Dendritic cell treated with granulocyte-macrophage colony-stimulating factor and Interleukin-4, amounts not matched to agents 40 ng/mL and 50 ng/mL, for 4 days (primary cell): ENCODE measurements at regions not wholly inside any gene's neighbourhood (a gene's known extent, or its start where the extent isn't known, plus 50 kb on each side); places are given as distances from the start of the nearest gene placed in this dataset.
"Not testable (repeated sequence)": the region's sequence is repeated elsewhere in the genome, so short reads cannot be mapped to it uniquely, and the experiment has no call there.

Experiments
- H3K27ac Mint-ChIP-seq: one replicate; pipeline ENCODE4 v1.8.0; 2022; ENCODE audit warnings: mild to moderate bottlenecking, mixed read lengths
- H3K27me3 Mint-ChIP-seq: one replicate; pipeline ENCODE4 v1.8.0; 2022; ENCODE audit warnings: mild to moderate bottlenecking, mixed read lengths
- H3K36me3 Mint-ChIP-seq: one replicate; pipeline ENCODE4 v1.8.0; 2022; ENCODE audit warnings: low read depth, mixed read lengths
- H3K4me1 Mint-ChIP-seq: one replicate; pipeline ENCODE4 v1.8.0; 2022; ENCODE audit warnings: low read depth, mixed read lengths
- H3K4me3 Mint-ChIP-seq: one replicate; pipeline ENCODE4 v1.8.0; 2022; ENCODE audit warnings: mild to moderate bottlenecking, moderate library complexity, mixed read lengths
- H3K9me3 Mint-ChIP-seq: one replicate; pipeline ENCODE4 v1.8.0; 2022; ENCODE audit warnings: mixed read lengths
- intact Hi-C: fragments of 100-400 bp; cut with micrococcal nuclease; formaldehyde crosslinking; loops from one replicate; pipeline ENCODE4 v1.15.0; 2022

DNA sequence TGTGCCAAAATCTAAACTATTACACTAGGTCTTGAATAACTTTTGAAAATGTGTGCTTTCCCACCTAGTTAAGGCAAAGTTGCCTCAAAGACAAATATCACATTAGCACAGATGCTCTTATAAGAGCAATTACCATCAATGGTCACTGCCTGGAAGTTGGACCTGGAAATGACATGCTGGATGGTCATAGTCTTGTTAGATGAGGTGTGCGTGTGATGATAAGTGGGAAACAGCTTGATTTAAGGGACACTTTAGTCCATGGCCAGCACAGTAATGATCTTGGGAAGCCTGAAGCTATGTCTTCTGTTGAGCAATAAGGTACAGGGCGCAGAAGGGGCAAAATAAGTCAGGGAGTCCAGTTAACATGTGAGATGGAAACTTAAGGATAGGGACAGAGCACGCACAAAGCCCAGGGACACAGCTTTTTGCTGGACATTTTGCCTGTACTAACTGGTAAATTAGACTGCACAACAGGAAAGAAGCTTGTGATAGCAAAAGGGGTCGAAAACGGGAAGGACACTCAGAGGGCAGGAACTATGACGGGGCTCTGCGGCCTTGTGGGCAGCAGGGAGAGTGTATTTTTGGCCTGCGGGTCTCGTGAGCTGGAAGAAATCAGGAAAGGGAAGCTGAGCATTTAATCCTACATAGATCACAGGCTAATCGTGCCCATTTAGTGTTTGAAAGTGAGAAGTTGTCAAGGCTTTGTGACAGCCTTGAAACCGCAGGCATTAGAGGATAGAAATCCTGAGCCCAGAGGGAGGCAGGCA, 66.7 kb upstream of the BMP2 start:
- Mint-ChIP-seq H3K27ac (peak overlapping the region; percentile 55), H3K4me3 (no peak overlapping the region)
- intact Hi-C loops, result loop anchor here (5.0 kb wide), 1 partner anchor 67 kb away; the partner anchor contains the start of gene BMP2

DNA sequence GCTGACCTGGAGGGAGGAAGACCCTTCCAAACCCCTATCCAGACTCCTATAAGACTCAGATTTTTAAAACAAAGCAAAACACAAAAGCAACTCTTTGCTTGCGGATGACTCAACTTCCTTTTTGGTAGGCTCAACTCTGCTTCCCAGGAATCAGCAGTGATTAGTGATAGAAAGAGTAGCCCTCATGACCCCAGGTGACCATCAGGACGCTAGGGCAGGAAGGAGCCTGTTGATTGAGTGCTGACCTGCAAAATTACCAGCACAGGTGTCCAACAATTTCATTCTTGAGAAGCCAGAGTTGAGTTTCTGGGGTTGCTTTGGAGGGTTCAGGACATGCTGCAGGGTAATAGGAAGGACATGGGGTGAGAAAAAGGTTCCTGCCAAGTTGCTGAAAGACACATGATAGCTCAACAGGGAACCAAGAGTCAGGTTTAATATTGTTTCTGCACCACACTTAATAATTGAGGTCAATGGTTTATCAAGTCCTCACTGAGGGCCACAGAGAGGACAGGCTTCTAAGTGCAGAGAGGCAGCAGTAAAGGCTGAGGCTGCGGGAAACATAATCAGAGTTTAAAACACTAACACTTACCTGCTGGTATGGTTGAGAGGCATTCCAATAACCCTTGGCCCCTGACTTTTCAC, 67.4 kb upstream of the BMP2 start:
- Mint-ChIP-seq H3K27ac (no peak overlapping the region), H3K36me3 (no peaks in the 10 kb centered on the region), H3K27me3 (peaks cover 52% of the 10 kb centered on the region), H3K9me3 (no peaks in the 10 kb centered on the region), H3K4me1 (peaks cover 48% of the 10 kb centered on the region), H3K4me3 (no peak overlapping the region)
- intact Hi-C loops, result loop anchor here (5.0 kb wide), 1 partner anchor 67 kb away; the partner anchor contains the start of gene BMP2

More for the DNA sequence above, 66.7 kb upstream of the BMP2 start:
- H3K9me3 Mint-ChIP-seq, result no peaks in the 10 kb centered on the region
- no peaks in the 10 kb centered on the region for H3K36me3 Mint-ChIP-seq
- H3K27me3 Mint-ChIP-seq, result peaks cover 56% of the 10 kb centered on the region
- peaks cover 46% of the 10 kb centered on the region for H3K4me1 Mint-ChIP-seq

DNA sequence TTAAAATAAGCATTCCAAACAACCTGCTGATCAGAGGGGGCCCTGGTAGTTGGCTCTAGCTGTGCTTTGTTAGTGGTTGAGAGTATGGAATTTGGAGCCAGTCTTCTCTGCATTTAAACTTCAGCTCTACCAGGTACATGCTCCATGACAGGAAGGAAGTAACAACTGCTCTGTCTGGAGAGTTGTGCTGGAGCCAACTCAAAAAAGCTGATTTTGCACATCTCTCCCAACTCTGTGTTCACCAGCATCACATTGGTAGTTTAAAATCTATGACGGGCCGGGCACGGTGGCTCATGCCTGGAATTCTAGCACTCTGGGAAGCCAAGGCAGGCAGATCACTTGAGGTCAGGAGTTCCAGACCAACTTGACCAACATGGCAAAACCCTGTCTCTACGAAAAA, 68.8 kb upstream of the BMP2 start:
- peaks cover 48% of the 10 kb centered on the region for H3K27me3 Mint-ChIP-seq
- peaks cover 50% of the 10 kb centered on the region for H3K4me1 Mint-ChIP-seq
- no peaks in the 10 kb centered on the region for H3K36me3 Mint-ChIP-seq
- H3K27ac Mint-ChIP-seq, result no peak overlapping the region
- no peaks in the 10 kb centered on the region for H3K9me3 Mint-ChIP-seq
- intact Hi-C loops, result no loop called here
- H3K4me3 Mint-ChIP-seq, result no peak overlapping the region

GRCh38 chr20:6698056-6698455, 69.4 kb upstream of the BMP2 start:
- no peak overlapping the region for H3K27ac Mint-ChIP-seq
- no peaks in the 10 kb centered on the region for H3K9me3 Mint-ChIP-seq
- peaks cover 44% of the 10 kb centered on the region for H3K4me1 Mint-ChIP-seq
- H3K36me3 Mint-ChIP-seq, result no peaks in the 10 kb centered on the region
- intact Hi-C loops, result no loop called here
- H3K27me3 Mint-ChIP-seq, result peaks cover 46% of the 10 kb centered on the region
- no peak overlapping the region for H3K4me3 Mint-ChIP-seq

GRCh38 chr20:6697228-6697972, 70.1 kb upstream of the BMP2 start:
- H3K9me3 Mint-ChIP-seq, result no peaks in the 10 kb centered on the region
- intact Hi-C loops, result no loop called here
- H3K36me3 Mint-ChIP-seq, result no peaks in the 10 kb centered on the region
- no peak overlapping the region for H3K4me3 Mint-ChIP-seq
- peaks cover 48% of the 10 kb centered on the region for H3K27me3 Mint-ChIP-seq
- H3K4me1 Mint-ChIP-seq, result peaks cover 39% of the 10 kb centered on the region
- H3K27ac Mint-ChIP-seq, result no peak overlapping the region

GRCh38 chr20:6696001-6696400, 71.5 kb upstream of the BMP2 start:
- H3K36me3 Mint-ChIP-seq, result no peaks in the 10 kb centered on the region
- peaks cover 51% of the 10 kb centered on the region for H3K27me3 Mint-ChIP-seq
- intact Hi-C loops, result no loop called here
- no peaks in the 10 kb centered on the region for H3K9me3 Mint-ChIP-seq
- H3K27ac Mint-ChIP-seq, result no peak overlapping the region
- H3K4me1 Mint-ChIP-seq, result peaks cover 30% of the 10 kb centered on the region
- no peak overlapping the region for H3K4me3 Mint-ChIP-seq

GRCh38 chr20:6693808-6694198, 73.7 kb upstream of the BMP2 start:
- H3K4me1 Mint-ChIP-seq, result peaks cover 10% of the 10 kb centered on the region
- intact Hi-C loops, H3K27ac Mint-ChIP-seq, H3K4me3 Mint-ChIP-seq, H3K9me3 Mint-ChIP-seq, H3K36me3 Mint-ChIP-seq: not testable (repeated sequence)
- peaks cover 46% of the 10 kb centered on the region for H3K27me3 Mint-ChIP-seq

DNA sequence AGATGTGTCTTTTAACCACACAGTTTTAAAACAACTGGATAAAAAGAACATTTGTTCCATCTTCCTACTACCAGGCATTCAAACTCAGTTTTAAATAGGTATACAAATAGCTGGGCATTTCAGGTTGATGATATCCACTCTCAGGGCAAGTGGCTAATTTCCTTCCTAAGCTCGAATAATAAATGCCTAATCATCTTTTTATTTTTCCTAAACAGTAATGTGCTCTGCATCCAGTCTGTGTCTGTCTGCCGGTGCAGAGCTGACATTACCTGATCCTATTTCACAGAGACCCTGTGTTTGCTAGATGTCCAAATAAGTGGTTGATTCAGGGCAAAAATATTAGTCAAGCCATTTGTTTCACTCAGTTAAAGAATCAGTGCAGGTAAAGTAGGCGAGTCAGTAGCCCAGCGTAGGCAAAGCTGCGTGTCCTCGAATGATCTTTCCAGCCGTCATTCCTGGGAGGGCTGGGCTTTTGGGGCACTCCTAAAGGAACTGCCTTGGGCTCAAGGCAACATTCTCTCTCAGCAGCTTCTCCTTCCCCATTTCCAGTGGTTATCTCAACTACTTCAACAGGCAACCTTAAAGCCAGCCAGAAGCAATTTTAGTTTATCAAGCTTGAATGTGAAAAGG, 74.2 kb upstream of the BMP2 start:
- Mint-ChIP-seq H3K36me3 (no peaks in the 10 kb centered on the region), H3K4me3 (no peak overlapping the region), H3K27me3 (peaks cover 44% of the 10 kb centered on the region), H3K4me1 (peaks cover 10% of the 10 kb centered on the region), H3K27ac (no peak overlapping the region), H3K9me3 (no peaks in the 10 kb centered on the region)
- intact Hi-C loops, result no loop called here

DNA sequence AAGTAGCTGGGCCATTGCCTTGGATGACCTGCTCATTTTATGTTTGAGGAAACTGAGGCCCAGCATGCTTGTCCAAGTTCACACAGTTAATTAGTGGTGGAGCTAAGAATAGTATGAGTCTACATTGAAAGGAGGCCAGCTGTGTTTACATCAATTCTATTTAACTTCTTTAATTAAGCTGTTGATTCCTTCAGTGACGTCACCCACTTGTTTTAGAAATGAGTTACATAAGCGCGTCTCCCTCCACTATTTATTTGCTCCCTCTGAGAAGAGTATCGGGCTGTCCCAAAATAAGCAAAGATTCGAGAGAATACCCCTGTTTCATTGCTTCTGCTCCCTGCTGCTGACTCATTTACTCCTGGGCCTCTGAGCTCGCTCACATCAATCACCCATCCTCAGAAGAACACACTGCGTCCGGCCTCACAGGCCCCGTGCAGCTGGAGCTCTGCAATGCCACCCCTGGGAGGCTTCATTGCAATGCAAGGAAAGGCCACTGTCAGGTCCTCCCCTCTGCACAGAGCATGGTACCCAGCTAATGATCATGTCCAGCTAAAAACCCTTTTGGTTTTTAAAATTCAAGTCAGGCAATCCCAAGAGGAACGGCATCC, 74.8 kb upstream of the BMP2 start:
- H3K27me3 Mint-ChIP-seq, result peaks cover 42% of the 10 kb centered on the region
- no peak overlapping the region for H3K4me3 Mint-ChIP-seq
- H3K4me1 Mint-ChIP-seq, result peaks cover 10% of the 10 kb centered on the region
- intact Hi-C loops, result no loop called here
- H3K9me3 Mint-ChIP-seq, result no peaks in the 10 kb centered on the region
- no peak overlapping the region for H3K27ac Mint-ChIP-seq
- H3K36me3 Mint-ChIP-seq, result no peaks in the 10 kb centered on the region

DNA sequence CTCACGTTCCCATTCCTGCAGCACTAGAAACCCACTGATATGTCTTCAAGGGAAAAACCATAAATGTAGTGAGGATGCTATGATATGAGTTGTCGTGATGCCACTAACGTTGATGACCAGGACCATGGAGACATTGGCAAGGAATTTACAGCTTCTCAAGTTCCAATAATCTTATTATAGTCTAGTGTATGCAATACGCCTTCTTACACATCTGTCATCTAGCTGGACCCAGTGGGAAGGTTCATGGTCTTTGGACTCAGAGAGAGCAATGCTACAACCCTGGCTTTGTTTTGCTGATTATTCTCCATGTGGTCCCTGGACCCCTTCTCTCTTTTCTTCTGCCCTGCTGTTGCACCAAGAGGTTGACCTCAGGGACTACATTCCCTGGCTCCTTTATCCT, 76.0 kb upstream of the BMP2 start:
- no peaks in the 10 kb centered on the region for H3K9me3 Mint-ChIP-seq
- intact Hi-C loops, result no loop called here
- H3K4me3 Mint-ChIP-seq, result no peak overlapping the region
- H3K36me3 Mint-ChIP-seq, result no peaks in the 10 kb centered on the region
- peaks cover 35% of the 10 kb centered on the region for H3K27me3 Mint-ChIP-seq
- H3K27ac Mint-ChIP-seq, result no peak overlapping the region
- peaks cover 10% of the 10 kb centered on the region for H3K4me1 Mint-ChIP-seq

DNA sequence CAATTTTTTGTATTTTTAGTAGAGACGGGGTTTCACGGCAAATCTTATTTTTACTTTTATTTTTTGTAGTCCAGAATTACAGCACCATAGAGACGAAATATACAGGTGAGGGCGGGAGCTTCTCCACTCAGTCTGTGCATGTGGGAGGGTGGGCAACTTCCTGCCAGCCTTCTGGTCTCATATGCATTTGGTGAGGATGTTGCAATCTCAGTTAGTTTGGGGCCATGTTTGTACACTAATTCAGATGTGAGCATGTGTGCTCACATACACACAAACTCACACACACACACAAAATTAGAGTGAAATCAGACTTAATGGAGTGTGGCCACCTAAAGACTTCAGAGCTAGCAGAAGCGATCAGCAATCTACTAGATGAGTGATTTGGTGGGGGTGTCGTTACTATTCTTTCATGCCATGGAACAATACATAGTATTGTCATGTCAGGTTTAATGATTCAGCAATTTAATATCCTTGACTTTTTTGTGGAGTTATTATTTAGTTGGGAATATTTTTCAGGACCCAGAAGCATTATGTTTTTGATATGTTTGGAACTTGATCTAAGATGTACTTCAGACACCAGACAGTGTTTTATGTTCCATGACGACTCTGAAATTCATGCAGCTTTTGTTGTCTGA, 78.0 kb upstream of the BMP2 start:
- intact Hi-C loops, result no loop called here
- Mint-ChIP-seq H3K4me1 (peaks cover 5% of the 10 kb centered on the region), H3K27me3 (peaks cover 31% of the 10 kb centered on the region), H3K36me3 (no peaks in the 10 kb centered on the region), H3K27ac (no peak overlapping the region), H3K9me3 (no peaks in the 10 kb centered on the region), H3K4me3 (no peak overlapping the region)

- intact Hi-C loops, result no loop called here
- no peak overlapping the region for H3K4me3 Mint-ChIP-seq
- H3K27ac Mint-ChIP-seq, result no peak overlapping the region
- H3K9me3 Mint-ChIP-seq, result no peaks in the 10 kb centered on the region
- H3K4me1 Mint-ChIP-seq, result peaks cover 4% of the 10 kb centered on the region
- H3K27me3 Mint-ChIP-seq, result peaks cover 29% of the 10 kb centered on the region
- no peaks in the 10 kb centered on the region for H3K36me3 Mint-ChIP-seq
These were observed 81.3 kb upstream of the BMP2 start for GRCh38 chr20:6686171-6686570.

- Mint-ChIP-seq H3K4me1 (no peaks in the 10 kb centered on the region), H3K36me3 (no peaks in the 10 kb centered on the region), H3K27ac (no peak overlapping the region), H3K4me3 (no peak overlapping the region), H3K27me3 (peaks cover 26% of the 10 kb centered on the region), H3K9me3 (no peaks in the 10 kb centered on the region)
- intact Hi-C loops, result no loop called here
These were observed 81.9 kb upstream of the BMP2 start for GRCh38 chr20:6685626-6686025.
